ENCODE measurements at regions not wholly inside any gene's neighbourhood (a gene's known extent, or its start where the extent isn't known, plus 50 kb on each side); places are given as distances from the start of the nearest gene placed in this dataset.

- intact Hi-C loops (cut with DNase I; ENCODE audit: low total_unique reads): no loop called here
- H3K27ac ChIP-seq: no peak overlapping the region
- WGBS, 5 donors: 66 to 82% (median 82%) methylated on average over 5 of the region's 5 CpGs
- no peak overlapping the region for H3K4me3 ChIP-seq
- TF ChIP-seq, protein P1, sequence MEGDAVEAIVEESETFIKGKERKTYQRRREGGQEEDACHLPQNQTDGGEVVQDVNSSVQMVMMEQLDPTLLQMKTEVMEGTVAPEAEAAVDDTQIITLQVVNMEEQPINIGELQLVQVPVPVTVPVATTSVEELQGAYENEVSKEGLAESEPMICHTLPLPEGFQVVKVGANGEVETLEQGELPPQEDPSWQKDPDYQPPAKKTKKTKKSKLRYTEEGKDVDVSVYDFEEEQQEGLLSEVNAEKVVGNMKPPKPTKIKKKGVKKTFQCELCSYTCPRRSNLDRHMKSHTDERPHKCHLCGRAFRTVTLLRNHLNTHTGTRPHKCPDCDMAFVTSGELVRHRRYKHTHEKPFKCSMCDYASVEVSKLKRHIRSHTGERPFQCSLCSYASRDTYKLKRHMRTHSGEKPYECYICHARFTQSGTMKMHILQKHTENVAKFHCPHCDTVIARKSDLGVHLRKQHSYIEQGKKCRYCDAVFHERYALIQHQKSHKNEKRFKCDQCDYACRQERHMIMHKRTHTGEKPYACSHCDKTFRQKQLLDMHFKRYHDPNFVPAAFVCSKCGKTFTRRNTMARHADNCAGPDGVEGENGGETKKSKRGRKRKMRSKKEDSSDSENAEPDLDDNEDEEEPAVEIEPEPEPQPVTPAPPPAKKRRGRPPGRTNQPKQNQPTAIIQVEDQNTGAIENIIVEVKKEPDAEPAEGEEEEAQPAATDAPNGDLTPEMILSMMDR (IDR thresholded peaks at IDR 0.05 in 8 of 11, conservative IDR thresholded peaks at IDR 0.05 in 3 of 11): no peak
- TF ChIP-seq POLR2A (IDR thresholded peaks at IDR 0.05): no peak
- TF ChIP-seq POLR2AphosphoS5 (IDR thresholded peaks at IDR 0.05): no peak
- no peaks in the 10 kb centered on the region for H3K36me3 ChIP-seq
- no peaks in the 10 kb centered on the region for H3K9me3 ChIP-seq
- H3K27me3 ChIP-seq (replicated peaks in 1 of 7): no peaks in the 10 kb centered on the region
- no peaks in the 10 kb centered on the region for H3K4me1 ChIP-seq
- no peak for DNase-seq
Observed at GRCh38 chr12:30578426-30578825, 117.2 kb downstream of the IPO8 start.

- Histone ChIP-seq H3K27ac (no peak overlapping the region), H3K4me3 (no peak overlapping the region), H3K36me3 (no peaks in the 10 kb centered on the region), H3K27me3 (replicated peaks in 1 of 7) (no peaks in the 10 kb centered on the region), H3K4me1 (no peaks in the 10 kb centered on the region), H3K9me3 (no peaks in the 10 kb centered on the region)
- TF ChIP-seq, protein P1 (IDR thresholded peaks at IDR 0.05 in 8 of 11, conservative IDR thresholded peaks at IDR 0.05 in 3 of 11): no peak
- TF ChIP-seq POLR2AphosphoS5 (IDR thresholded peaks at IDR 0.05) (no peak), POLR2A (IDR thresholded peaks at IDR 0.05) (no peak)
- 84 to 100% (median 100%) methylated on average over 1 of the region's 1 CpG for WGBS, 5 donors
- DNase-seq: no peak
- intact Hi-C loops (cut with DNase I; ENCODE audit: low total_unique reads): no loop called here
Observed at GRCh38 chr12:30573145-30573544, 122.5 kb downstream of the IPO8 start.

- H3K9me3 ChIP-seq: no peaks in the 10 kb centered on the region
- intact Hi-C loops (cut with DNase I; ENCODE audit: low total_unique reads): no loop called here
- DNase-seq: no peak
- WGBS, 5 donors: 83 to 91% (median 84%) methylated on average over 5 of the region's 5 CpGs
- H3K4me3 ChIP-seq: no peak overlapping the region
- TF ChIP-seq POLR2A (IDR thresholded peaks at IDR 0.05) (no peak), POLR2AphosphoS5 (IDR thresholded peaks at IDR 0.05) (no peak)
- TF ChIP-seq, protein P1 (IDR thresholded peaks at IDR 0.05 in 8 of 11, conservative IDR thresholded peaks at IDR 0.05 in 3 of 11): no peak
- H3K4me1 ChIP-seq: no peaks in the 10 kb centered on the region
- H3K27ac ChIP-seq: no peak overlapping the region
- H3K27me3 ChIP-seq (replicated peaks in 1 of 7): no peaks in the 10 kb centered on the region
- no peaks in the 10 kb centered on the region for H3K36me3 ChIP-seq
Observed at GRCh38 chr12:30570211-30570890, 125.3 kb downstream of the IPO8 start.

GRCh38 chr12:30569426-30569825 is 126.2 kb downstream of the IPO8 start:
- WGBS, 5 donors: 61 to 90% (median 65%) methylated on average over 4 of the region's 4 CpGs
- Histone ChIP-seq H3K9me3 (no peaks in the 10 kb centered on the region), H3K27me3 (replicated peaks in 1 of 7) (no peaks in the 10 kb centered on the region), H3K4me1 (no peaks in the 10 kb centered on the region), H3K4me3 (no peak overlapping the region), H3K27ac (no peak overlapping the region), H3K36me3 (no peaks in the 10 kb centered on the region)
- intact Hi-C loops (cut with DNase I; ENCODE audit: low total_unique reads): no loop called here
- no peak for DNase-seq
- TF ChIP-seq POLR2AphosphoS5 (IDR thresholded peaks at IDR 0.05): no peak
- no peak for TF ChIP-seq POLR2A (IDR thresholded peaks at IDR 0.05)
- TF ChIP-seq, protein P1 (IDR thresholded peaks at IDR 0.05 in 8 of 11, conservative IDR thresholded peaks at IDR 0.05 in 3 of 11): no peak

All from spleen (tissue), 11 donors.